ENCODE measurements at regions not wholly inside any gene's neighbourhood (a gene's known extent, or its start where the extent isn't known, plus 50 kb on each side); places are given as distances from the start of the nearest gene placed in this dataset.

- Histone ChIP-seq H3K27ac (ENCODE audit: low read length) (no peak overlapping the region), H3K9me3 (ENCODE audit: control insufficient read depth, insufficient read depth, low read depth, low read length) (no peaks in the 10 kb centered on the region), H3K36me3 (ENCODE audit: control insufficient read depth, insufficient read depth, low read length) (no peaks in the 10 kb centered on the region; the same call in 1 of the 2 replicates), H3K27me3 (ENCODE audit: control insufficient read depth, insufficient read depth, low read length) (no peaks in the 10 kb centered on the region), H3K4me3 (ENCODE audit: low read depth in 2 of 2, low read length in 2 of 2) (no peak overlapping the region), H3K4me1 (ENCODE audit: control insufficient read depth, insufficient read depth, low read length) (no peaks in the 10 kb centered on the region)
- no peak for DNase-seq (ENCODE audit: low read depth, low spot score)
- in situ Hi-C loops (cut with HindIII; ENCODE audit: low pct_unique_long_range_greater_than_20kb, low sequenced_read_pairs), result no loop called here
- intact Hi-C loops (cut with micrococcal nuclease; ENCODE audit: unreplicated experiment), result no loop called here
- POLR2A ChIA-PET, result no interaction called here
- BruUV-seq (replicated peaks), result no TSS peak
- TF ChIP-seq REST (IDR thresholded peaks at IDR 0.05; ENCODE audit: insufficient read depth in 1 of 2, low read depth in 2 of 2, low read length in 1 of 2) (no peak), POLR2AphosphoS5 (IDR thresholded peaks at IDR 0.05; ENCODE audit: low read depth, low read length) (no peak), TCF7L2 (IDR thresholded peaks at IDR 0.05; ENCODE audit: low read depth, low read length) (no peak), SIN3A (IDR thresholded peaks at IDR 0.05; ENCODE audit: borderline replicate concordance, insufficient read depth, low read depth, low read length) (no peak), CTCF (IDR thresholded peaks at IDR 0.05) (no peak)
- CTCF ChIA-PET, result no interaction called here
- no peak for ATAC-seq
These were observed 1296.9 kb upstream of the TMPRSS15 start for GRCh38 chr21:19700476-19700875.

GRCh38 chr21:19702726-19703125, 1295.5 kb upstream of the NCAM2 start:
- no peak for DNase-seq (ENCODE audit: low read depth, low spot score)
- POLR2A ChIA-PET, result no interaction called here
- no TSS peak for BruUV-seq (replicated peaks)
- Histone ChIP-seq H3K4me3 (ENCODE audit: low read depth in 2 of 2, low read length in 2 of 2) (no peak overlapping the region), H3K27ac (ENCODE audit: low read length) (no peak overlapping the region), H3K36me3 (ENCODE audit: control insufficient read depth, insufficient read depth, low read length) (no peaks in the 10 kb centered on the region), H3K27me3 (ENCODE audit: control insufficient read depth, insufficient read depth, low read length) (no peaks in the 10 kb centered on the region), H3K4me1 (ENCODE audit: control insufficient read depth, insufficient read depth, low read length) (no peaks in the 10 kb centered on the region), H3K9me3 (ENCODE audit: control insufficient read depth, insufficient read depth, low read depth, low read length) (no peaks in the 10 kb centered on the region)
- intact Hi-C loops (cut with micrococcal nuclease; ENCODE audit: unreplicated experiment) (no loop called here), in situ Hi-C loops (cut with HindIII; ENCODE audit: low pct_unique_long_range_greater_than_20kb, low sequenced_read_pairs) (no loop called here)
- ATAC-seq, result no peak
- no peak for TF ChIP-seq SIN3A (IDR thresholded peaks at IDR 0.05; ENCODE audit: borderline replicate concordance, insufficient read depth, low read depth, low read length)
- TF ChIP-seq TCF7L2 (IDR thresholded peaks at IDR 0.05; ENCODE audit: low read depth, low read length), result no peak
- TF ChIP-seq POLR2AphosphoS5 (IDR thresholded peaks at IDR 0.05; ENCODE audit: low read depth, low read length), result no peak
- TF ChIP-seq CTCF (IDR thresholded peaks at IDR 0.05), result no peak
- TF ChIP-seq REST (IDR thresholded peaks at IDR 0.05; ENCODE audit: insufficient read depth in 1 of 2, low read depth in 2 of 2, low read length in 1 of 2), result no peak
- CTCF ChIA-PET, result no interaction called here
